Naive B cell (primary cell): ENCODE measurements at regions not wholly inside any gene's neighbourhood (a gene's known extent, or its start where the extent isn't known, plus 50 kb on each side); places are given as distances from the start of the nearest gene placed in this dataset.

Experiments used
- ATAC-seq, 2 donors: fragments of 150-1000 bp; cut with Tn5 transposase; 2 replicates each; pipeline ENCODE4 v1.10.0; 2021; ENCODE audit warnings: low read depth in 2 of 2, mild to moderate bottlenecking in 2 of 2, moderate library complexity in 2 of 2
- DNase-seq: peaks from one replicate; pipeline ENCODE4 v3.0.0; 2022
- H3K27ac Mint-ChIP-seq, 6 donors: one replicate each; pipeline ENCODE4 v1.8.0; 2020 to 2022; ENCODE audit warnings: mild to moderate bottlenecking in 6 of 6, mixed read lengths in 6 of 6, moderate library complexity in 5 of 6, inconsistent platforms in 2 of 6
- H3K27me3 Mint-ChIP-seq, 3 donors: one replicate each; pipeline ENCODE4 v1.8.0; 2021 to 2022; ENCODE audit warnings: mixed read lengths in 3 of 3, mild to moderate bottlenecking in 1 of 3
- H3K36me3 Mint-ChIP-seq, 2 donors: one replicate each; pipeline ENCODE4 v1.8.0; 2020 to 2022; ENCODE audit warnings: mixed read lengths in 2 of 2, inconsistent platforms in 1 of 2, mild to moderate bottlenecking in 1 of 2
- H3K4me1 Mint-ChIP-seq, 3 donors: one replicate each; pipeline ENCODE4 v1.8.0; 2020 to 2022; ENCODE audit warnings: mixed read lengths in 3 of 3, inconsistent platforms in 1 of 3, mild to moderate bottlenecking in 1 of 3, moderate library complexity in 1 of 3
- H3K4me3 Mint-ChIP-seq, 8 donors: one replicate each; pipeline ENCODE4 v1.8.0; 2020 to 2022; ENCODE audit warnings: mild to moderate bottlenecking in 8 of 8, mixed read lengths in 8 of 8, moderate library complexity in 8 of 8, inconsistent platforms in 2 of 8
- H3K9me3 Mint-ChIP-seq, 7 donors: one replicate each; pipeline ENCODE4 v1.8.0; 2020 to 2022; ENCODE audit warnings: mixed read lengths in 7 of 7, mild to moderate bottlenecking in 5 of 7, inconsistent platforms in 2 of 7, moderate library complexity in 1 of 7

GRCh38 chr20:60658681-60659080 is 593.4 kb upstream of the CDH4 start:
- ATAC-seq (no peak), DNase-seq (no peak)
- no peaks in the 10 kb centered on the region for H3K4me1 Mint-ChIP-seq
- H3K36me3 Mint-ChIP-seq = no peaks in the 10 kb centered on the region
- H3K9me3 Mint-ChIP-seq = peaks cover 0 to 19% (median 6%) of the 10 kb centered on the region in 7 donors
- H3K27ac Mint-ChIP-seq = no peak overlapping the region
- no peak overlapping the region for H3K4me3 Mint-ChIP-seq
- H3K27me3 Mint-ChIP-seq = peaks cover 0 to 4% (median 0%) of the 10 kb centered on the region in 3 donors

- DNase-seq (no peak), ATAC-seq (no peak)
- Mint-ChIP-seq H3K4me1 (no peaks in the 10 kb centered on the region), H3K36me3 (no peaks in the 10 kb centered on the region), H3K4me3 (no peak overlapping the region), H3K27ac (no peak overlapping the region), H3K9me3 (peaks cover 0 to 19% (median 6%) of the 10 kb centered on the region in 7 donors), H3K27me3 (peaks cover 0 to 4% (median 0%) of the 10 kb centered on the region in 3 donors)
These were observed 592.8 kb upstream of the CDH4 start for GRCh38 chr20:60659240-60659639.

- peaks cover 0 to 5% (median 0%) of the 10 kb centered on the region in 7 donors for H3K9me3 Mint-ChIP-seq
- ATAC-seq (no peak), DNase-seq (no peak)
- H3K4me1 Mint-ChIP-seq = no peaks in the 10 kb centered on the region
- no peaks in the 10 kb centered on the region for H3K27me3 Mint-ChIP-seq
- no peaks in the 10 kb centered on the region for H3K36me3 Mint-ChIP-seq
- H3K27ac Mint-ChIP-seq = no peak overlapping the region
- no peak overlapping the region for H3K4me3 Mint-ChIP-seq
These were observed 589.8 kb upstream of the CDH4 start for GRCh38 chr20:60662307-60662706.

- DNase-seq (no peak), ATAC-seq (no peak)
- no peaks in the 10 kb centered on the region for H3K27me3 Mint-ChIP-seq
- H3K4me3 Mint-ChIP-seq = no peak overlapping the region
- H3K36me3 Mint-ChIP-seq = no peaks in the 10 kb centered on the region
- H3K4me1 Mint-ChIP-seq = no peaks in the 10 kb centered on the region
- H3K27ac Mint-ChIP-seq = no peak overlapping the region
- H3K9me3 Mint-ChIP-seq = peaks cover 0 to 3% (median 0%) of the 10 kb centered on the region in 7 donors
These were observed 588.0 kb upstream of the CDH4 start for GRCh38 chr20:60664106-60664505.

GRCh38 chr20:60667641-60668040 is 584.4 kb upstream of the CDH4 start:
- Mint-ChIP-seq H3K4me3 (no peak overlapping the region), H3K36me3 (no peaks in the 10 kb centered on the region), H3K4me1 (no peaks in the 10 kb centered on the region), H3K9me3 (peaks cover 0 to 3% (median 0%) of the 10 kb centered on the region in 7 donors), H3K27me3 (no peaks in the 10 kb centered on the region), H3K27ac (no peak overlapping the region)
- ATAC-seq (no peak), DNase-seq (no peak)

GRCh38 chr20:60669211-60669610 is 582.9 kb upstream of the CDH4 start:
- DNase-seq = no peak
- Mint-ChIP-seq H3K27ac (no peak overlapping the region), H3K4me1 (no peaks in the 10 kb centered on the region), H3K9me3 (peaks cover 0 to 3% (median 0%) of the 10 kb centered on the region in 7 donors), H3K27me3 (no peaks in the 10 kb centered on the region), H3K36me3 (no peaks in the 10 kb centered on the region), H3K4me3 (no peak overlapping the region)
- ATAC-seq = no peak

- no peak overlapping the region for H3K4me3 Mint-ChIP-seq
- H3K27ac Mint-ChIP-seq = no peak overlapping the region
- peaks cover 0 to 2% (median 0%) of the 10 kb centered on the region in 7 donors for H3K9me3 Mint-ChIP-seq
- H3K36me3 Mint-ChIP-seq = no peaks in the 10 kb centered on the region
- ATAC-seq (no peak), DNase-seq (no peak)
- H3K4me1 Mint-ChIP-seq = no peaks in the 10 kb centered on the region
- H3K27me3 Mint-ChIP-seq = peaks cover 0 to 7% (median 0%) of the 10 kb centered on the region in 3 donors
These were observed 576.0 kb upstream of the CDH4 start for GRCh38 chr20:60676011-60676410.

GRCh38 chr20:60677819-60678218 is 574.2 kb upstream of the CDH4 start:
- Mint-ChIP-seq H3K27me3 (peaks cover 0 to 7% (median 0%) of the 10 kb centered on the region in 3 donors), H3K36me3 (no peaks in the 10 kb centered on the region), H3K4me3 (no peak overlapping the region), H3K4me1 (no peaks in the 10 kb centered on the region), H3K9me3 (peaks cover 0 to 6% (median 4%) of the 10 kb centered on the region in 7 donors), H3K27ac (no peak overlapping the region)
- no peak for ATAC-seq
- DNase-seq = no peak

GRCh38 chr20:60680554-60680953 is 571.5 kb upstream of the CDH4 start:
- H3K27me3 Mint-ChIP-seq = peaks cover 0 to 7% (median 0%) of the 10 kb centered on the region in 3 donors
- no peaks in the 10 kb centered on the region for H3K36me3 Mint-ChIP-seq
- H3K27ac Mint-ChIP-seq = no peak overlapping the region
- no peak overlapping the region for H3K4me3 Mint-ChIP-seq
- DNase-seq (no peak), ATAC-seq (no peak)
- H3K4me1 Mint-ChIP-seq = no peaks in the 10 kb centered on the region
- peaks cover 0 to 8% (median 4%) of the 10 kb centered on the region in 7 donors for H3K9me3 Mint-ChIP-seq

- H3K4me1 Mint-ChIP-seq = no peaks in the 10 kb centered on the region
- DNase-seq = no peak
- ATAC-seq = no peak
- peaks cover 0 to 8% (median 6%) of the 10 kb centered on the region in 3 donors for H3K27me3 Mint-ChIP-seq
- H3K36me3 Mint-ChIP-seq = no peaks in the 10 kb centered on the region
- H3K4me3 Mint-ChIP-seq = no peak overlapping the region
- H3K9me3 Mint-ChIP-seq = peaks cover 0 to 10% (median 0%) of the 10 kb centered on the region in 7 donors
- H3K27ac Mint-ChIP-seq = no peak overlapping the region
These were observed 564.8 kb upstream of the CDH4 start for GRCh38 chr20:60687213-60687612.

- H3K36me3 Mint-ChIP-seq = no peaks in the 10 kb centered on the region
- H3K27ac Mint-ChIP-seq = no peak overlapping the region
- H3K4me3 Mint-ChIP-seq = no peak overlapping the region
- DNase-seq = no peak
- ATAC-seq = no peak
- H3K27me3 Mint-ChIP-seq = peaks cover 0 to 22% (median 16%) of the 10 kb centered on the region in 3 donors
- no peaks in the 10 kb centered on the region for H3K4me1 Mint-ChIP-seq
- H3K9me3 Mint-ChIP-seq = peaks cover 0 to 2% (median 0%) of the 10 kb centered on the region in 7 donors
These were observed 561.3 kb upstream of the CDH4 start for GRCh38 chr20:60690771-60691170.

- Mint-ChIP-seq H3K9me3 (peaks cover 0 to 2% (median 0%) of the 10 kb centered on the region in 7 donors), H3K27ac (peak overlapping the region in 1 of 6 donors; percentile 6), H3K4me3 (no peak overlapping the region), H3K36me3 (no peaks in the 10 kb centered on the region), H3K4me1 (no peaks in the 10 kb centered on the region), H3K27me3 (peaks cover 0 to 22% (median 16%) of the 10 kb centered on the region in 3 donors)
- ATAC-seq (no peak), DNase-seq (no peak)
These were observed 560.0 kb upstream of the CDH4 start for GRCh38 chr20:60691966-60692615.

GRCh38 chr20:60693496-60694133 is 558.4 kb upstream of the CDH4 start:
- Mint-ChIP-seq H3K4me3 (no peak overlapping the region), H3K9me3 (peaks cover 0 to 2% (median 0%) of the 10 kb centered on the region in 7 donors)
- ATAC-seq = no peak

GRCh38 chr20:60694763-60695162 is 557.3 kb upstream of the CDH4 start:
- H3K4me3 Mint-ChIP-seq = no peak overlapping the region
- peaks cover 0 to 5% (median 2%) of the 10 kb centered on the region in 7 donors for H3K9me3 Mint-ChIP-seq
- H3K36me3 Mint-ChIP-seq = no peaks in the 10 kb centered on the region
- no peak for ATAC-seq
- H3K27me3 Mint-ChIP-seq = peaks cover 0 to 22% (median 16%) of the 10 kb centered on the region in 3 donors
- no peaks in the 10 kb centered on the region for H3K4me1 Mint-ChIP-seq
- no peak for DNase-seq
- H3K27ac Mint-ChIP-seq = no peak overlapping the region

More at GRCh38 chr20:60693496-60694133, 558.4 kb upstream of the CDH4 start:
- no peak for DNase-seq
- Mint-ChIP-seq H3K27me3 (peaks cover 0 to 22% (median 16%) of the 10 kb centered on the region in 3 donors), H3K36me3 (no peaks in the 10 kb centered on the region), H3K4me1 (no peaks in the 10 kb centered on the region), H3K27ac (no peak overlapping the region)
